SIG-M5 treated with dmso at 0.1 percent for 504 hours (cell line): ENCODE measurements at regions not wholly inside any gene's neighbourhood (a gene's known extent, or its start where the extent isn't known, plus 50 kb on each side); places are given as distances from the start of the nearest gene placed in this dataset.

Source experiments
- DNase-seq: peaks from one replicate; lab custom pipeline; 2025; ENCODE audit not compliant: unreplicated experiment; lab: John Stamatoyannopoulos, UW

DNA sequence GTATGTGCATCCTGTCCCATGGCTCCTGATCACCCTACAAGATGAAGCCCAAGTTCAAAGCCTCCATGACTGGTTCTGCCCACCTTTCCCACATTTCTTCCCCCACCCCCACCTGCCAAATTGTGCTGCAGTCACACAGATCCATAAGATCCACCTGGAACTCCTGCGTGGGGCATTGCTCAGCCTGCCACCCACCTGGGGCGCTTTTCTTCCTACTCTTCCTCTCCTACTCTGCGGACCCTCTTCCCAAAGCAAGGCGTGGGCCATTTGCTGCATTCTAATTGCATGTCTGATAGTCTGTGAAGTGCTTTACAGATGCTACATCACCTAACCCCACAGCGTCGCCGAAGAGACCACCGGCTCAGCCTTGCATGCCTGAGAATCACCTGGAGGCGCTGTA, 402.4 kb upstream of the ID2 start:
- DNase-seq = no peak

DNA sequence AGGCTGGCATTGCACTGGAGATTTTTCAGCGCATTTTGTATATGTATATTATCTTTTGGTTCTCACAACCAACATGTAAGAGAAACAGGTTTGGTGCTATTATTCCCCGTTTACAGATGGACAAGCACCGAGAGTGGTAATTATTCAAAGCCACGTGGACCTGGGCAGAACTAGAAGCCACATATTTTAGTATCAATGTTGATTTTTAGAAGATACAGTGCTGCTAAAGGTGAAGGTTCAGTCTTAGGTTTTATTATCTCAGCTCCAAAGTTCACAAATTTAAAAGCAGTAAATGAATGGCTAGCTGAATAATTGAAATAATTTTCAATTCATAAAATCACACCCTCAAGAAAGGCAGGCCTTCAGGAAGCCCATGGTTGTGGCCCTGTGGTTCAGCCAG, 400.6 kb upstream of the ID2 start:
- no peak for DNase-seq

DNA sequence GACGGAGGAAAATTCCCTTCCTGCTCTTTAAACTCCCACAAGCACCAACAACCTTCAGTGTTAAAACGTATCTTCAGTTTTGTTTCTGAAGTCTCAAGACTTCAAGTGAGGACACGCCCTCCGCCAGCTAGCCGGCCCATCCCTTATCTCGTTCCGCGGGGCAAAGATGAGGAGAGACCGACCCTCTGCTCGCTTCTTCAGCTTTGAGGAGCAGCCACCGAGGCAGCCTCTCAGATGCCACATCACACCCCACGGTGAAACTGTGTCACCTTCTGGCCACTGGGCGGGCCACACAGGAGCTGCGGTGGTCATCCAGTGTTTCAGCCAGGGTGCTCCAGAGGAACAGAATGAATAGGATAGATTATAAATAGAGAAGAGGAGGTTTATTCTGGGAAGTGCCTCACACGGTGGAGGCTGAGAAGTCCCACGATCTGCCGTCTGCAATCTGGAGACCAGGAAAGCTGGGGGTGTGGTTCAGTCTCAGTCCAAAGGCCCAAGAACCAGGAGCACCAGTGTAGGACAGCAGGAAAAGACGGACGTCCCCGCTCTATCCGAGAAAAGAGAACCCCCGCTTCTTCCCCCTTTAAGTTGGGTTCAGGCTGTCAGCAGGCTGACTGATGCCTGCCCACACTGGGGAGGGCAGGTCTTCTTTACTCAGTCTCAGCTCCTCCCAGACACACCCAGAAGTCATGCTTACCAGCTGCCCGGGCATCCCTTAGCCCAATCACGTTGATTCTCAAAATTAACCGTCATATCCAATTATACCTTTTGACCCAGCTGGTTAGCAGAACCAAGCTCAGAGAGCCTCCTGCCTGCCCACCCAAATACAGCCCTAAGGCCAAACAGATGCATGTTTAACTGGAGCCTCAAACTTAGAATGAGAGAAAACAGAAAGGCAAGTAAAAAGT, 399.7 kb upstream of the ID2 start:
- DNase-seq = no peak

DNA sequence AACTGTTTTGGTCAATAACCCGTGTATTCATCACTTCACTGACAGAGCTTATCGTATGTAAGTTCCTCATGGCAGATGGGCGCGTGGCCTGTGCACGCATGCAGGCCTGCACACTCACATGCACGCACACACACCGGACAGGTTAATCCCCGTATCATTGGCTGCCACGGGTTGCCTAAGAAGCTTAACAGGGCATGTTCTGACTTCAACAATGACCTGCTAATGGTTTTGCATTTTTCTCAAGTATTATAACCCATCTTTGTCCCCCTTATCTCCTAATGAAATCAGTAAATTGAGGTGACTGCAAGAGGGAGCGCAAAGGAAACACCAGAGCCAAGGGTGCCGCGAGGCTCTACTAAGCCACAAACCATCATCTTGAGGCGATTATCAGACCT, 399.0 kb upstream of the ID2 start:
- DNase-seq = no peak

DNA sequence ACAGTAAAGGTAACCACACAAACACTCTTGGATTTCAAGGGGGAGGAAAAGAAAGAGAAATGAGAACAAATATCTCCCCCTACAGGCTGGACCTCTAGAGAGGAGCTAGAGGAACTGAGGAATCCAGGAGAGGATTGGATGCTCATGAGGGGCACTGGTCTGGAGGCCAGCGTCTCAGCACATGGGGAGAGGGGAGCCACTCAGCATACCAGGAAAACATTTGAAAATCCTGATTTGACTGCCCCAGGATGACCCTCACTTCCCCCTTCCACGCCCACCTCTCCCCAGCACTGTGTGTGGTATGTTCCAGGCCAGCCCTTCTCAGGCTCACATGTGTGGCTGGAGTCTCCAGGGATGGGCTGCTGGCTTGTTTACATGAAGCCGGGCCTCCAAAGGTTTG, 396.8 kb upstream of the ID2 start:
- DNase-seq = no peak

DNA sequence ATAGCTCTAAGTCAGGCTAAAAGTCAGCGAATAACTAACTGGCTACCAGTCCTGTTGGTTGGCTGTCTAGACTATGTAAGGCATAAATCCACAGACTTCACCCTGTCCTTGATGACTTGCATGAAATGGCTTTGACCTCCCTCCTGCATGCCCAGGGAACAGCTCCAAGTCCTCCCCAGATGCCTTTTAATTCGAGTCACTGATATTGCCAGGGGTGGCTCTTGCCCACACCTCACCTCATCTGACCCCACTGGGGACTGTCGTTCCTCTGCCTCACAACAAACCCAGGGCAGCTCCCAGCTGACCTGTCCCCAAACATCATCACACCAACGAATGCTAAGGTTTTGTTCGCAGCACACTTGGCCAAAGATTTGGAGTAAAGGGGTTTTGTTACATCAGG, 396.0 kb upstream of the ID2 start:
- DNase-seq = no peak

DNA sequence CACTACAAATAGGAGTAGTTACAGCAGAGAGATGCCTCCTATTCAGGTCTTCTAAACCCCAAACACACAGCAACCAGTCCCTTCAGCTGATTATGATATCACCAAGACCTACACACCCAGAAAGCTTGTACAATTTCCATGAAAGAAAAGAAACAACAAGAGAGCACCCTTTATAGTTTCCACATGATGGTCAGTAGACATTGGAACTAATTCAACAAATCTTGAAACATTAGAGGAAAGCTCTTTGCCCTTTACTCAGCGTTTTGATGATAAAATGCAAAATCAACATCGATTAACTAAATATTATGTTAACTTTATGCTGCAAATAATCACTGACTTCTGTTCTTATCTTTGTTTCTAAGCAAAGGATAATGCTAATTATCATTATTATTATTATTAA, 393.6 kb upstream of the ID2 start:
- DNase-seq = no peak

DNA sequence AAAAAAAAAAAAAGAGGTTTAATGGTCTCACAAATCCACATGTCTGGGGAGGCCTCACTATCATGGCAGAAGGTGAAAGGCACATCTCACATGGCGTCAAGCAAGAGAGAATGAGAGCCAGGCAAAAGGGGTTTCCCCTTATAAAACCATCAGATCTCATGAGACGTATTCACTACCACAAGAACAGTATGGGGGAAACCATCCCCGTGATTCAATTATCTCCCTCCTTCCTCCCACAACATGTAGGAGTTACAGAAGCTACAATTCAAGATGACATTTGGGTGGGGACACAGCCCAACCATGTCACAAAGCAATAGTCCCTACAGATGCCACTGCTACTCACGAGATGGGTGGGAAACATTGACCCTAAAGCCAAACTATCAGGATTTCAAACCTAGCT, 392.7 kb upstream of the ID2 start:
- no peak for DNase-seq

DNA sequence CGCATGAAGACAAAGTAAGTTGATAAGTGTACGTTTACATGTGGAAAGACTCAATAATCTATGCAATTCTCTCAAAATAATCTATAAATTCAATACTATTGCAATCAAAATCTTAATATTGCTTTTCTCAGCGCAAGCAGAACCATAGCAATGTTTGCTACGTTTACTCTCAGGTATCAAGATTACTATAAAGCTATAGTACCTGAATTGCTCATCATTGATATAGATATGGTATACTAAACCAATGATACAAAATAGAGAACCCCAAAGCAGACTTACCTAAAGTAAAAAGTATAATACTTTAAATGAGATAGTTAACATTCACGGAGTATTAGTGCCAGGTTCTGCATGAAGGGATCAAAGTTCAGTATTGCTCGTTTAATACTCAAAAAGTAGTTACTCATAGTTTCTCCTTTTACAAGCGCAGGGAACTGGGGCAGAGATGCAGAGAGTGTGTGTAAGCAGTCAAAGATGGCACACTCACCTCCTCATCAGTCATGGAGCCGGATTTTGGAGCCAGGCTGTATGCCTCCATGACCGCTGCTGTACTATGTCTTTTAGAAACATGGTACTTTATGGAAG, 391.0 kb upstream of the ID2 start:
- no peak for DNase-seq

DNA sequence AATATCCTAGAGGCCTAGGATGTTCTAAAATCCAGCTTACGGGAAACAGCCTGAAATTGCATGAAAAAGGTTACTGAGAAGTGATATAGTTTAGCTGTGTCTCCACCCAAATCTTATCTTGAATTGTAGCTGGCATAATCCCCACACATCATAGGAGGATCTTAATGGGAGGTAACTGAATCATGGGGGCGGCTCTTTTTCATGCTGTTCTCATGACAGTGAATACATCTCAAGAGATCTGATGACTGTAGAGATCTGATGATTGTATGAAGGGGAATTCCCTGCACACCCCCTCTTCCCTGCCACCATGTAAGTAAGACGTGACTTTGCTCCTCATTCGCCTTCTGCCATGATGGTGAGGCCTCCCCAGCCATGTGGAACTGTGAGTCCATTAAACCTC, 385.6 kb upstream of the ID2 start:
- DNase-seq = no peak

DNA sequence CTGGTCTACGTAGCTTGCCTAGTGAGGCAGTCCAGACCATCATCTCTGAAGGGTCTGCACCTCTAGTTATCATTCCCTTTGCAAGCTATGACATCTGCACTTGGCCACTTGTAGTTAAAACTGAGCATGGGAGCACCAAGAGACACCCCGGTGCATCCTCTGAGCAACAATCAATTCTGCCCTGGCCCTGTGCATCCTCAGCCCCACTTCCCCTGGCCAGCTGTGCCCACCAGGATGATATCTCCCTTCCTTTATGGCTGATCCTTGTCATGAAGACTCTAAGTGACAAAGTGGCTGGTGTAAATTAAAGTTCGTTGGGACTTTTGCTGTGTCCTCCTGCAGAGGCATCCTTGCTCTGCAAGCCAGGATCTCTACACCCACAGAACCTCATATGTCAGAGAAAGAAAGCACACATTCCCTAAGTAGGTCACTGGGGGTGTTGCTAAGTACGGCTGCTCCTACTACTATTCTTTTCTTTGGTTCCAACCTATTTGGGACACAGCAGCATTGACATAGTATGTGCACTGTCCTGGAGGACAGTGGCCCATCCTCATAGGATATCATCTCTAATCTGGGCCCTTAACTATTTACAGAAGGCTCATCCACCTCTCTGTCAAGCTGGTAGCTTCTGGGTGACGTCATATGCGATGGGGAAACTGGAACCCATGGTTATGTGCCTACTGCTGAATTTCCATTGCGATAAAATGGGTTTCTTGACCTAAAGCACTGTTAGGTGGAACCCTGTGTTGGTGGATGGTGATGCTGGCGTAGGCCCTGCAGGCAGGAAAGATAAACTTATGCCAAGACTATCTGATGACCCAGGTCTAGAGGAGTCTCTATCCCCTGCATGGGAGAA, 384.3 kb upstream of the ID2 start:
- no peak for DNase-seq

DNA sequence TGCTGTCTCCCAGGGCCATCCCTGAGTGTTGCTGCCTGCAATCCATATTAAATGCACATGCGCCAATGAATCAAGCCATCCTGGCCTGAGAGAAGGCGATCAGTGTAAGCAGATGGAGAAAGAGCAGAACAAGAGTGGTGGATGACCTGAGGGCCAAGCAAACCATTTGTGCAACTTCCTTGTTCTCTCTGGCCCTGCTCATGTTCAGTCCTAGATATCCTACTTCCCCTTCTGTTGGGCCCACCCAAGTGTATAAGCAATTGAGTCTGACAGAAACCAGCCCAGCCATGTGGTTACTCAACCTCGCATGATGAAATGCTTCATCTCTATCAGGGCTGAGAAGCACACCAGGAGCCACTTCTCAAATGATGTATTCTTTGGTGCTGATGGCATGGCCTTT, 383.1 kb upstream of the ID2 start:
- peak; percentile 99 for DNase-seq

DNA sequence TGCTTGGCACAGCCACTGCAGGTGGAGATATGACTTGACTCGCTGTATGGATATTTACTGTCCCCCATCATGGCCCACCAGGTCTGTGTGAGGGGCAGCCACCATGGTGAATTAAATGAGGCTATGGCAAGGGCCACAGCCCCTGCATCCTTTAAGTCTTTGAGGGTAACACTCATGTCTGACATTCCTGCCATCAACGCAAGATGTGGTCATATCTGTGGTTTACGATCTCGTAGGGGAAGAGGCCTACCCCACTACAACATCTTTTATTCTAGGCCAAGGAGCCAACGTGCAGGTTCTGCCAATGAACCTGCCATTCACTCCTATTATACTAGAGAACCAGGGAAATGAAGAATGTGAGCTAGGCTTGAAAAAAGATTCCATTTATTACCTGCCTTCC, 381.6 kb upstream of the ID2 start:
- no peak for DNase-seq

DNA sequence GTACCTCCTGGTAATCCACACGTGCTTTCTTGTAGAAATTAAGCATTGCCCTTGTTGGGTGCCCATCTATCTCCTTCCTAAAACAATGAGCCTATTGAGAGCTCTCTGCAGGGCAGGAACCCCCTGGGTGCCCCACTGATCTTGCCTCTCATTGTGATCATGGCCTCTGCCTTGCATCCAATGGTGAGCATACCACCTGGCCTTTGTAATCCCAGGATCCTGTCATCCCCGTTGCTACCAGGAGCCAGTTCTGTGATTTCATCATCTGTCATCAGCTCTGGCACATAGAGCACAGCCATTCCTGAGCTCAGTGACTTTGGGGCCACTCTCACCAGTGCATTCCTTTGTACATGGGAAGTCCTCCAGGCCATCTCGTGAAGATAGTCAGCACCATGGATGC, 381.0 kb upstream of the ID2 start:
- DNase-seq = no peak

DNA sequence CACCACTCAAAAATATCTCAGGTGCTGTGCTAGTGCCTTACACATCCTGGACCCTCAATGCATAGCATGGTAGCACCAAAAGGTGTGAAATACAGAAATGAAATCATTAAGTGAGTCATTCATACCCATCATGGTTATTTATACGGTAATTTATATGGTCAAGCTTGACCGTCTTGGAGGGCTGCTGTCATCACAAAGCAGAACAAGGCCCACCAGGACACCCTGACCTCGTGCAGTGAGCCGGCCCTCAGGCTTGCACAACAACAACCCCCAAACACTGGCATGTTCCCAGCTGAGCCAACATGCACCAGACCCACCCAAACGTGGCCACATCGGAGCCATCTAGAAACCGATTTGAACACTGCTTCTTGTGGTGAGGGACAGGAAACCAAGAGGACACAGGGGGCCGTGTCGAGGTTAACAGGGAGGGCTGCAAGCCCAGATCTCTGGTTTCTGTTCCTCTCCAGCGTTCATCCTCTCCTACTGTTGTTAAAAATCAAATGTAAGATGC, 378.5 kb upstream of the ID2 start:
- peak; percentile 98 for DNase-seq

DNA sequence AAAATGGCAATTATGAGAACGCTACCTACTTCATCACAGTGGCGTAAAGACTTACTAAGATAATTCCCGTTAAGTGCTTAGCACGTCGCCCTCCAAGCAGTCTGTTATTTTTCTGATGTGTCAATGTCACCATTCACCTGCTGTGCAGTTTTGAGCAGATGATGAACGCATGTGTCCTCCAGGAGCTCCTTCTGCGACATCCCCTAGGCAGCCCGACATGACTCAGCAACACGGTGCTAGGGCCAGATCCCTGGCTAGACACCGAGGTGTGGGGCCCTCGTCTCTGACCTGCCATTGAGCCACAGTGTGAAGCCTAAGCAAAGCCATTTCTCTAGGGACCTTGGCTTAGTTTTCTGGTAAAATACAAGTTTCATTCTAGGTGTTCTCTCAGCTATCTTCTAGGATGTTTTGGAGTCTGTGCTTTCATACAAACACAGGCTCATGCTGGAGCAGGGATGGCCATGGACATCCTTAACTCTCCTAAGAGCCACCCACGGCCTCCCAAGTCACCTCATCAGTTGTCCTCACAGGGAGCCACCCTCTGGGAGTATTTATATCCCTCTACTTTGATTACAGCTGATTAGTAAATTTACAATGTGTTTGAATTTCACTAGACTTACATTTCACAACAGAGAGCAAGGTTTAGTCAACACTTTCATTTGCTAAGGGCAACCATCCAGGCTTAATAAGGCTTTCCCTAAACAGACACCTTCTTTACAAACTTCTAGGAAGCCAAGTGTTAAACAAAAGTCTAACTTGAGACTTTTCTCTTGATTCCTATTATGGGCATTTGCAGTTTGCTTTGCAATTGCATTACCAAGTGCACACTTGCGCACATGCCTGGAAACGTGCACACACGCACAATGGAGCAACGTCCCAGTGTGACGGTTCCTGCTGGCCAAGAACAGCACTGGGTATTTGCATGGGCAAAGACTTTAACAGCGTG, 376.8 kb upstream of the ID2 start:
- DNase-seq = no peak

DNA sequence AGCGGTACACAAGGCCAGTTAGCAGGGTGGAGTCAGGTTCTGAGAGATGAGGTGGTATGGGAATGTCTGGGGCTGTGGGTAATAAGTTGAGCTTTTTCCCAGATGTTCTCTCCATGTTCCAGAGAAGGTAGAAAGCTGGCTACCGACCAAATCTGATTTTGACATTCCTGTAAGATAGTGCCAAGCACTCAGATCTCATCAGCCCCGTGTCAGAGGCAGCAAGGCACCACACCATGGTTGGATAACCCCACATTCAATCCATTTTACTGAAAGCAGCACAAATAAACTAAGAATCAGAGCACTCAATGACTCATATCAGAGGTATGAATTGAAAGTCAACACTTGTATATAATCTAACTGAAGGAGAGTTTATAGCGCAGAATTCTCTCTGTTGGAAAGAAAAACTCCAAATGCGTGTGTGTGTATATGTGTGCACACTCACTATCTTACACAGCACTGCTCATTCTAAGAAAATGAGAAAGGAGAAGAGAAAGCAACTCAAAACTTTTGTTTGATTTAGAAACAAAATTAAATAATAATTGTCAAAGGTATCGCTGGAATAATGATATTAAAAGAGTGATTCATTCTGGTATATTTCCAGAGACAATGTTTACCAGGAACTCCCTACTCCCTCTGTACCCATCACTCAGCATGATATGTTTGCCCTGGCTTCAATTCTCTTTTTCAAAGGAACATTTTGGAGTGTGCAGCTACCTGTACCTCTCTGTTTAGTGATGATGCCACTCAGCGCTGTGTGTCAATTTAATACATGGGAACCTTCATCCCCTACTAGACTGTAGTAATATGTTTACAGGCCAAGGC, 375.1 kb upstream of the ID2 start:
- DNase-seq = no peak

DNA sequence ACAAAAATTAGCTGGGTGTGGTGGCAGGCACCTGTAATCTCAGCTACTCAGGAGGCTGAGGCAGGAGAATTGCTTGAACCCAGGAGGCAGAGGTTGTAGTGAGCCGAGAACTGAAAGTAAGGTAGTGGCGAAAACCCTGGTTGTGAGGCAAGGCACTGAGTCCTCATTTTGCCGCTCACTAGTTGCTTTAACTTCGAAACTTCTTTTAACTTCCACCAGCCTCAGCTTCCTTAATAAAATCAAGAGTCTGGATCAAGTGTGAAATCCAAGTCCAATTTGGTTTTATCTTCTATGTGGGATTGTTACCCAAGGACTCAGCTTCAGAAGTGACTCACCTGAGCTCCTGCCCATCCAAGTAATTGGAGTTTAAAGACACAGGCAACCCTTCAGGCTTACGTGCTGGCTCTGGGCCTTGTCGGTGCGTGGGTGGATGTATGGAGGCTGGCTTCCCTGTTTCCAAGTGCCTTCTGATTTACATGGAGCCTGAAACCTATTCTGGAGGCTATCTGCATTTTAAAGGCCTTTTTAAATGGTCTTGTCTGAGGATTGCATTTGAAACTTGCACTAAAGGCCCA, 374.2 kb upstream of the ID2 start:
- no peak for DNase-seq

DNA sequence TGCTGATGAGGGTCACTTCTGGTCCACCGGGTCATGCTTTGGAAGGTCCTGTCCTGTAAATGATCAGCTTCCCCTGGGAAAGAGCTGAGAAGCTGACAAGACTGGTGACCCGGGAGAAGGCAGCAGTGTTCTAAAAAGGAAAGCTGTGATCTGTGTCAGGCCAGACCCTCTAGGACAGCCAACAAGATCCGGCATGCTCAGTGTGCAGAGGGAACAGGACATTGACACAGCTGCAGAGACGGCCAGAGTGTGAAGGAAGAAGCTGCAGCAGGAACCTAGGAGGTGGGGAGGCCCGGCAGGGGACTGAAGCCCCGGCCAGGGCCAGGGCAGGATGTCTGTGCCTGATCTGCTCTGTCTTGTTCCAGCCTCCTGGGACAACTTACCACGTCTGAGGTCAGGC, 372.7 kb upstream of the ID2 start:
- no peak for DNase-seq
